Type B pancreatic cell (in vitro differentiated cells): ENCODE measurements at regions not wholly inside any gene's neighbourhood (a gene's known extent, or its start where the extent isn't known, plus 50 kb on each side); places are given as distances from the start of the nearest gene placed in this dataset.
"Not testable (repeated sequence)": the region's sequence is repeated elsewhere in the genome, so short reads cannot be mapped to it uniquely, and the experiment has no call there.

Experiments used
- DNase-seq: peaks from one replicate; pipeline ENCODE4 v3.0.0; 2021; ENCODE audit warnings: mixed read lengths; ENCODE audit not compliant: unreplicated experiment; ENCODE audit errors: extremely low spot score
- H3K27ac Mint-ChIP-seq: 2 replicates; pipeline ENCODE4 v1.8.0; 2021; ENCODE audit warnings: mild to moderate bottlenecking, mixed read lengths
- H3K27me3 Mint-ChIP-seq: 2 replicates; pipeline ENCODE4 v1.8.0; 2021; ENCODE audit warnings: mixed read lengths
- H3K36me3 Mint-ChIP-seq: 2 replicates; pipeline ENCODE4 v1.8.0; 2021; ENCODE audit warnings: mixed read lengths
- H3K4me1 Mint-ChIP-seq: one replicate; pipeline ENCODE4 v1.8.0; 2021; ENCODE audit warnings: mixed read lengths; ENCODE audit not compliant: unreplicated experiment
- H3K4me3 Mint-ChIP-seq: 2 replicates; pipeline ENCODE4 v1.8.0; 2021; ENCODE audit warnings: mild to moderate bottlenecking, mixed read lengths
- H3K9me3 Mint-ChIP-seq: 2 replicates; pipeline ENCODE4 v1.8.0; 2021; ENCODE audit warnings: mixed read lengths
- CTCF ChIP-seq: fragments of 200-600 bp; sonication (generic); conservative IDR thresholded peaks from 2 replicates; pipeline ENCODE4 v1.5.0; 2021; ENCODE audit warnings: antibody characterized with exemption, mild to moderate bottlenecking

DNA sequence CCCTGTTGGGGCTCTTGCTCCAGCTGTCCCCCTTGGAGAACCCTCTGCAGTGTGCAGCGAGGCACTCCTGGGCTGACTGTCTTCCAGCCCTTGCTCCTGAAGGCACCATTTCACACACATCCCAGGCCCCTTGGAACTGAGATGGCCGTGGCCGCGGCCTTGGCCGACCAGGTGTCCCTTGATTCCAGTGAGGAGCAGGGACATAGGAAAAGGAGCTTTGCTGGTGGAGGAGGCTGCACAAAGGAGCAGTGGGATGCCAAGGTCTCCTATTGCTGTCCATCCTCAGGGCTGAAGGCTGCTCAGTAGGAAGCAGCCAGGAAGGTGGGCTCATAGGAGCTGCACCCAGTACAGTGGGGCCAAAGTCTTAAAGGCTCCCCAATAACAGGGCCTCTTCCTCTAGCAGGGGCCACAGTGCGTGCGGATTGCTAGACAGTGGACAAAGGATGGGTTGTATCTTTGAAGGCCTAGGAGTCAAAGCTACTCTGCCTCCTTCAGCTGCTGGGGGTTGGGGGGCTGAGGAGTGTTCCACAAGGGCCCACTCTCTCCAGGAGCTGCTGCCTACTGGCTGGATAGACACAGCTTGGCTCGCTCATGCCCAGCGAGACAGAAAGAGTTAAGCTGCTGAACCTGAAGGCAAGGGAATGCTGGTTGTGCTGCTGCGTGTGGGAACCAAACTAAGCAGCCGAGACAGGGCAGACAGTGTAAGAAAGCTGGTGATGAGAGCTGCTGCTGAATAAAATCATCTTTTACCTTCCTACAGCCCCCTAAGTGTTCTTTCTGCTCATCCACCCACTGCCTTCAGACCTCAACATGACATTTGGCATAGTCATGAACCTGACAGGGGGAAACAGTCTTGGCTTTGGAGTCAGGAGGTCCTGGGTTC, 891.9 kb upstream of the ZNF722 start:
- H3K9me3 Mint-ChIP-seq = peaks cover 21% of the 10 kb centered on the region
- H3K36me3 Mint-ChIP-seq = peaks cover 4% of the 10 kb centered on the region
- DNase-seq = no peak
- TF ChIP-seq CTCF = no peak
- no peak overlapping the region for H3K4me3 Mint-ChIP-seq
- no peaks in the 10 kb centered on the region for H3K27me3 Mint-ChIP-seq
- no peaks in the 10 kb centered on the region for H3K4me1 Mint-ChIP-seq
- no peak overlapping the region for H3K27ac Mint-ChIP-seq

- H3K27me3 Mint-ChIP-seq = not testable (repeated sequence)
Observed at GRCh38 chr7:63111511-63111910, 887.1 kb upstream of the ZNF722 start.

DNA sequence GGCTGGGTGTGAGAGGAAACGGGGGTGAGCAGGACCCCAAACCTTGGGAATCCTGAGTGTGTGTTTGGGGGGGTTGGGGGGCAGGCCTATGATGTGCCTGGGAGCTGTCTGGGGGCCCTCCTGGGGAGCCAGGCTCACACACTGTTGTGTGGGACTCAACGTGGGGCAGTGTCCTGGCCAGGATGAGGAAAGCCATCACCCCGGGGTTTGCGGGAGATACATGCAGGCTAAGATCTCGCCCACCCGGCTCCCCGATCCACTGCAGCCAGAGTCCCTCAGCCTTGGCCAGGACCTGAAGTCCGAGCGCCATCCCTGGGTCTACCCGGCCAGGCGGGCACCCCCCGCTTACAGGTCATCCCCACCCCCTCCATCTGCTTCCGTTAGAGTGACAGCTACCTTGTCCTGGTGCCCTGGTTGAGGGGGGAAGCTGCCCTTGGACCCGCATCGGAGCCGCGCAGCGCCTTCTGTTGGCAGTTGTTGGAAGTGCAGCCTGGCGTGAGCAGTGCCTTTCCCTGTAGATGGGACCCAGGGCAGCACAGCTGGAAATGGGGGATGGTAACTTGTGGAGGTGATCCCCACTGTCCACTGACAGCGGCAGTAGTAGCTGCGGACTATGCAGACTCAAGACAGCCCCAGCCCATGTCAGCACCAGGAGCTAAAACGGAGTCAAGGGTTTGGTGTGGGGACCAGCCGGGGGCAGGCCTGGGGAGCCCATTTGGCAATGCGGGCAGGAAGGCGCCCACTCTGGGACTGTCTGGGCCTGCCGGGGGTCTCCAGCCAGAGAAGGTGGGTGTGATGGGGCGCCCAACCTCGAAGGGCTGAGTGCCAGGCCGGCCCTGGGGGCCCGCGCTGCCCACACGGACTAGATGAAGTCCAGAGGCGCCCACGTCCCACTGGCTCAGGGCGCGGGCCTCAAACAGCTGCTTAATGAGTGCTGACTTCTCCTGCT, 885.6 kb upstream of the ZNF722 start:
- Mint-ChIP-seq H3K4me1 (no peaks in the 10 kb centered on the region), H3K36me3 (peaks cover 7% of the 10 kb centered on the region), H3K9me3 (peaks cover 10% of the 10 kb centered on the region), H3K27me3 (no peaks in the 10 kb centered on the region), H3K4me3 (no peak overlapping the region), H3K27ac (no peak overlapping the region)
- no peak for DNase-seq
- TF ChIP-seq CTCF = no peak

More at GRCh38 chr7:63111511-63111910, 887.1 kb upstream of the ZNF722 start:
- H3K36me3 Mint-ChIP-seq, H3K4me1 Mint-ChIP-seq, H3K4me3 Mint-ChIP-seq, DNase-seq, H3K27ac Mint-ChIP-seq: not testable (repeated sequence)
- peaks cover 18% of the 10 kb centered on the region for H3K9me3 Mint-ChIP-seq

GRCh38 chr7:63113713-63114285, 884.9 kb upstream of the ZNF722 start:
- TF ChIP-seq CTCF = no peak
- Mint-ChIP-seq H3K9me3 (peaks cover 10% of the 10 kb centered on the region), H3K36me3 (peaks cover 7% of the 10 kb centered on the region), H3K27me3 (no peaks in the 10 kb centered on the region), H3K27ac (no peak overlapping the region), H3K4me3 (no peak overlapping the region), H3K4me1 (no peaks in the 10 kb centered on the region)
- DNase-seq = no peak

DNA sequence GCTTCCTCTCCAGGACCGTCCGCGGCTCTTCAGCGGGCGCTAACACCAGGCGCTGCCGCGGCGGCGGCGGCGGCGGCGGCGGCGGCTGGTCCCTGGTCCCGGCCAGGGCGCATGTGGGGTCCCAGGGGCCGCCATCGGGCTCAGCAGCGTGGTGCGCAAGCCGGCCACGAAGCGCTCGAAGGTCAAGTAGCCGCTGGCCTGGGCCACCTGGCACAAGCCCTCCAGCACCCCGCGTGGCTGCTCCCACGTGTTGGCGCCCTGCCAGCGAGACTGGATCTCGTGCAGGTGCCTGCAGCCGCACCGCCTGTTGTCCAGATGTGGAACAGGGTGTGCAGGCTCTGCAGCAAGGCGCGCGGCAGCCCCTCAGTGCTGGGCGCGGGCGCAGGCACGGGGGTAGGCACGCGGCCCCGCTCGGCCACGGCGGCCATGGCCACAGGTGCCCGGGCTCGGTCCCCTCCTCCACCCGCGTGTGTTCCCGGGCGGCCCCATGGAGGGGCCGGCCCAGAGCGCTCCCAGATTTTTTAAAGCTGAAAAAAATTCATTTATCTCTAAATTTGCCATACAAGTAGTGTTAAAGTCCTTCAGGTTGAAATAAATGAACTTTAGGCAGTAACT, 884.2 kb upstream of the ZNF722 start:
- no peak for TF ChIP-seq CTCF

More for the DNA sequence above, 884.2 kb upstream of the ZNF722 start:
- Mint-ChIP-seq H3K36me3 (peaks cover 7% of the 10 kb centered on the region), H3K4me3 (no peak overlapping the region), H3K4me1 (no peaks in the 10 kb centered on the region), H3K27me3 (no peaks in the 10 kb centered on the region), H3K27ac (no peak overlapping the region), H3K9me3 (peaks cover 10% of the 10 kb centered on the region)
- DNase-seq = no peak
